Dedifferentiated amniotic fluid mesenchymal stem cell (primary cell): ENCODE measurements at regions not wholly inside any gene's neighbourhood (a gene's known extent, or its start where the extent isn't known, plus 50 kb on each side); places are given as distances from the start of the nearest gene placed in this dataset.
"Not testable (repeated sequence)": the region's sequence is repeated elsewhere in the genome, so short reads cannot be mapped to it uniquely, and the experiment has no call there.

Experiments
- DNase-seq: peaks from one replicate; pipeline ENCODE4 v3.0.0-alpha.2; 2016; ENCODE audit errors: extremely low spot score

DNA sequence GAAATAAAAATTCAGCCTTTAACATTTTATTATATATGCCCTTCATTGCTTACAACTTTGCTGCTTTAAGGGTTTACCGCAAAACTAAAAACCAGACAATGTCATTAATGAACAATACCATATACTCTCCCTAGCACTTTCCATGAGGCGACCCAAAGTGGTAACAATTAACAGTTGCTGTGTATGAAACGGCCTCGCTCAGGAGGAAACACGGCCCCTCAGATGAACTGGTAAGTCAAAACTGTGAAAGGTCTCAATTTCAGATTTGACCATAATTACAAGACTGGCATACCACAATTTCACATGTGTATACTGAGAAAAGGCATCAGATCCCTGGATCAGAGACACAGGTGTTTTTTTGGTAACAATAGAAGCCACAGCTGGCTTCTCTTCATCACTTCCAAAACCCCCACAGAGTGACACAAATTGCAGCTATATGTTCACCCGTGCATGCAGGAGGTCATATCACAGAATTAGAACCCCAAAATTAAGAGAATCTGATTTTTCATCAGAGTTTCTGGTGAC lies 611.9 kb upstream of the ADAMTS5 start:
- DNase-seq, result no peak

DNA sequence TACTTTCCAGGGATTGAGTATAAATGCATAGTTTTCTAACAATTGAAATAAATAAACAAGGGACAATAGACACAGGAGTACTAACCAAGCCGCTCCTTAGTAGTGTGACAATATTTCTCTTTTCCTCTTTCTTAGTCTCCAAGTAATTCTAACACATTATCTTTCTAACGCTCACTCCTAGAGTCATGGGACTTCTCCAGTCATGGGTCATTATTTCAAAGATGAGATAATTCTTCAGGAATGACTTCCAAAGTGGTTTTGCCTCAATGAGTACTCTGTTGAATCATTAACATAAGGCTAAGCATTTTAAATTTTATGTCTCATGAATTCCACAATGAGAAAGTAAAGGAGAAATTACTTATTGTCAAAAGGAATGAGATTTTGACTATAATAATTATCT lies 605.8 kb upstream of the ADAMTS5 start:
- peak; percentile 90 for DNase-seq

DNA sequence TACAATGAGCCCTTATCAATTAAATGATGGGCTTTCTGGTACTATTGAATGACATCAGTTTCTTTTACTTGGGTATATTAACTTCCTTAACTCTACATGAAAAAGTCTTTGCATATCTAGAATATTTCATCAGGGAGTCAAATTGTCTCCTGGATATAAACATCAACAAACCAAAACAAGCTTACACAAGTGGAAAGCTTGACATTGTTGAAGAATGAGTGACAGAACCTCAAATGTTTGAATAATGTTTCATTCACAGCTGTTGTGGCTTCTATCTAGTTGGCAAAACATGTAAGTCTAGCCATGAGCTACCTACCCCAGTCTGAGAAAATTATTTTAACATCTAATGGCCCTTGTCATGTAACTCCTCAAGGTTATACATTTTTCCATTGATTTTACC lies 604.8 kb upstream of the ADAMTS5 start:
- DNase-seq, result peak; percentile 86

DNA sequence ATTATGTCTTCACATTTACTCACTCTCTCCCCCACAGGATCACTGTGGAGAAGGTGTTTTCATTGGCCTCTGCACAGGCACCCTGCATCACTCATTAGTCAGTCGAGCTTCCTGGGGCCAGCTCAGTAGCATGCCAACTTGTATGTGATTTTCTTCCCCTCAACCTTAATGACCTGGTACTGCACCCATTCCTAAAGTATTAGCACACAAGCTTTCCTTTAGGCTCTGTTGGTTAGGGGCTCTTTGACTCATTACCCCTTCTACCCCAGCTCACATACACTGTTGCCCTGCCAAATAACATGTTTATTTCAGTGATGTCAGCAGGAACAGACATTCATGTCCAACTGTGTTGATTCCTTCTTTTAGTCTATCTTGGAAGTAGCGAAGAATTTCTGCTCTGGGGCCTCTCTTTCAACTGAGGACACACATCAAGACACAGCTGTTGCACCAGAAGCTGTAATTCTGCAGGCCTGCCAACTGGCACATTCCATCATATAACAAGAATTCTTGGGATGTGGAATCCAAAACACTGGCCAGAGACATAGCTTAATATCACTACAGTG lies 603.5 kb upstream of the ADAMTS5 start:
- peak; percentile 96 for DNase-seq

DNA sequence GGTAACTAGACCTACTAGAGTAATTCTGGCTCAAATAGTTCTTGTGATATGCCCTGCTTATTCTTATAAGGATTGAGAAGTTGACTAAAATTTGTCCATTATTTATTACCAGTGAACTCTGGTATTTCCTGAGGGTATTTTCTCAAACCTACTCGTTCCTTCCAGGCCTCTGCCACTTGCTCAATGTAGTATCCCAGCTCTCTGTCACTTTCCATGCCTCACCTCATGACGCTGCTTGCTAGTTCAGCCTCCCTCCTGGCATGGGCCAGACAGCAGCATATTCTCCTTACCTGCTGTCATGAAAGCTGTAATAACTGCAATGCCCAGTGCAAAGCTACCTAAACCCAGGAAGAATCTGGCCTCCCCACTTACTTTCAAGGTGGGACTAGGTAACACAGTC lies 602.9 kb upstream of the ADAMTS5 start:
- no peak for DNase-seq

DNA sequence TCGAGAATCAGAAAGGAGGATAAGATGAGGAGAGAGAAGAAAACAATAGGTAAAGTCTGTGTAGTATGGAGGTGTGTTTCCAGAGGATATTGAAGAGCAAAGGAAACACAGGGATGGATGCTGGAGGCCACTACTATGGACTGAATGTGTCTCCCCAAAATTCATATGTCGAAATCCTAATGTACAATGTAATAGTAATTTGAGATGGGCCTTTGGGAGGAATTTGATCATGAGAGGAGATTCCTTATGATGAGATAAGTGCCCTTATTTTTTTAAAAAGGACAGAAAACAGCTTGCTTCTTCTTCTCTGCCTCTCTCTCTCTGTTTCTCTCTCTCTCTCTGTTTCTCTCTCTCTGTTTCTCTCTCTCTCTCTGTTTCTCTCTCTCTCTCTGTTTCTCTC lies 602.2 kb upstream of the ADAMTS5 start:
- peak; percentile 26 for DNase-seq

DNA sequence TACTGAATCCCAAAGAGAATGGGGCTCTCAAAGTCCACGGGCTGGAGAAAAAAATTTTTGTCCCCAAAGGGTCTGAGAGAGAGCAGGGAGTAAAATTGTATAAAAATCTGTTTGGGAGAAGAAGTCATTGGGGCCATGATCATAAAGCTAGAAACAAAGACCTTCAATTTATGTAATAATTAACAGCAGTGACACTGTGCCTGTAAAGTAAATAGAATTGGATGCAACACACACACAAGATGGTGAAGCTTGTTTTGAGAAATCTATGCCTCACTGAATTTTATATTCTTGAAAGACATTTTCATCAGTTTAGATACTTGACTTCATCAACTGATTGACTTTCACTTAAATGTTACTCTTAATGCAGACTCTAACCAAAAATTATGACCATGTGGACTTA lies 600.5 kb upstream of the ADAMTS5 start:
- no peak for DNase-seq

DNA sequence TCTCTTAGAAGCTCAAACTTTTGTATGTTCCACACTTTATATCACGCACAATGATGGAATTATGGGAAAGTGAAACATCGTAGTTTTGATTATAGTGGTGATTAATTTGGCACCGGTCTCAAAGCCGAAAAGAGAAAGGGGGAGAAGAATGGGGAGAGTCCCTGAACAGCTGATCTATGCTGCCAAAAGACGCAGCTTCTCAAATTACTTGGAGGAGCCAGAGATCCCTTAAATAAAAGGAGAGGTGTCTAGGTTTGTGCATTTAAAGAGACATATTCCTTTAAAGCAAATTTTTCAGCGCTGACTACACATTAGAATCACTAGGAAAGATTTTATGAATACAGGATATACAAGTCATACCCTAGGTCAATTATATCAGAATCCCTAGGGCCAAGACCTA lies 599.6 kb upstream of the ADAMTS5 start:
- DNase-seq, result no peak

DNA sequence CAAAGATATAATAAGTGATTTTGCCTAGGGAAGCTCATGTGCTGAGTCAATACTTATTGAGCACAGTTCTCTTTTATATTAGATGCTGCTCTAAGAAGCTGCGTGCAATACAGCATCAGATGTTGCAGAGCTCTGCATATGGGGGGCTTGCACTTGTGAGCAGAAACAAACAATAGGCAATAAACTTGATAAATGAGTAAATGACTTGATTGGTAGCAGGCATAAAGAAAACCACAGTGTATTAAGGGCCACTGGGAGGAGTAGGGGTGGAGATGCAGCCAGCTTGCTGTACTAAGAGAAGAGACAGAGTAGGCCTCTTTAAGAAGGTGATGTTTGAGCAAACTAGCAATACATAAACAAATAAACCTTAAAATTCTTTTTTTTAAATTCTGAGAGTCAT lies 598.5 kb upstream of the ADAMTS5 start:
- no peak for DNase-seq

DNA sequence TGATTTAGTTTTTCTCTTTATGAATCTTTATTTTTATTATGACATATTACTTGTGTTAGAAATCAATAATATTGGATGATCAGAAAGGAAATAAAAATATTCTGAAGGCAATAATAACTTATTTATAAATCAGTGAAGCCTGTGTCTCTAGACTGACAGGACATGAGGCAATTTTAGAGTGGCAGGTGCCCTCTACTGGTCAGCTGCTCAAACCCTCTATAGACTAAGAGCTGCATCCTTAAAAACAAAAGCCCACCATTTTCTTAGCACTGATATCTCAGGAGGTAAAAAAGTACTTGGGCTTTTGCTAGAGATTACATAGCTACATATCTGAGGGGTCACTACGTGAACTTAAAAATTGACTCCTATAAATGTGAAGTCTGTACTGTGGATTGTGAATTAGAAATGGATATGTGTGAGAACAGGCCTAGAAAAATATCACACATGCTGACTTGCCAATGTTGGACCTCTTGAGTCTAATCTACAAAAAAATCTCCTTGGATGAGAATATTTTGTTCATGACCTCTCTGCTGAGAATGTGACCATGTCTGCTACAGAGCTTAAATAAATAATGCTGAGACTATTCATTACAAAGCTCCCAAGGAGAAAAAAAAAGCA lies 597.9 kb upstream of the ADAMTS5 start:
- peak; percentile 46 for DNase-seq

DNA sequence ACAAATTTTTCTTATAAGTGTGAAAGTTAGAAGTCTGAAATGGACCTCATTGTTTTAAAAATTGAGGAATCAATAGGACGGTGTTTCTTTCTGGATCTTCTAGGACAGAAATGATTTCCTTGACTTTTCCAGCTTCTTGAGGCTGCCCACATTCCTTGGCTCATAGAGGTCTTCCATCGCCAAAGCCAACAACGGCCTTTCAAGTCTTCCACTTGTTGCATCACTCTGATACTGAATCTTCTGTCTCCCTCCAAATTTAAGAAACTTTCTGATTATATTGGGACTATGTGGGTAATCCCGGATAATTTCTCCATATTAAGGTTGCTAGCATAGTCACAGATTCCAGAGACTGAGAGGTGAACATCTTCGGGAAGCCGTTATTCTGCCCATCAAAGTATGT lies 595.4 kb upstream of the ADAMTS5 start:
- DNase-seq, result no peak

DNA sequence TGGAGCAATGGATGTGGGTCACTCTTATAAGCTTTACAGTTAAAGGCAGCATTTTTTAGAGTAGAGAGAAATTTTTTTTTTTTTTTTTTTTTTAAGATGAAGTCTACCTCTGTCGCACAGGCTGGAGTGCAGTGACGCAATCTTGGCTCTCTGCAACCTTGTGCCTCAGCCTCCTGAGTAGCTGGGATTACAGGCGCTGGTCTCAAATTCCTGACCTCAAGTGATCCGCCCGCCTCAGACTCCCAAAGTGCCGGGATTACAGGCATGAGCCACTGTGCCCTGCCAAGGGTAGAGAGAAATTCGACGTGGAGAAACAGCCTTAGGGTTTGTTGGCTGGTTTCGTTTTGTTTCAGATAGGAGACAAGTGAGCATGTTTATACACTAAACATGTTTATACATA lies 594.2 kb upstream of the ADAMTS5 start:
- DNase-seq, result no peak

DNA sequence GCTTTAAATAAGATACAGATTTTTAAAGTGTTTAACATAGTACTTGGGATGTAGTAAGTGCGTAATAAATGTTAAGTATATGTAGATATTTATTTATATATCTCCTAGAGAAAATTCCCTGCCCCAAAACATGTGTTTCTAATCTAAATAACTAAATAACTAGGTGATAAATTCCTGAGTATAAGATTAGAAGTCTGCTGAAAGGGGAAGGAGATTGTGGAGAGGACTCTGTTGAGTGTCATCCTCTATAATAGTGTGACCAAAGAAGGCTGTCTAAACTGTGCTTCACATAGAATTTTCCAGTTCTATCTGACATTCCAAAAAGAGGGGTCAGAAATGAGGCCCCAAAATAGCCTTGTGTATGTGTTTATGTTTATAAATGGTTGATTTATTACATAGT lies 590.5 kb upstream of the ADAMTS5 start:
- no peak for DNase-seq

DNA sequence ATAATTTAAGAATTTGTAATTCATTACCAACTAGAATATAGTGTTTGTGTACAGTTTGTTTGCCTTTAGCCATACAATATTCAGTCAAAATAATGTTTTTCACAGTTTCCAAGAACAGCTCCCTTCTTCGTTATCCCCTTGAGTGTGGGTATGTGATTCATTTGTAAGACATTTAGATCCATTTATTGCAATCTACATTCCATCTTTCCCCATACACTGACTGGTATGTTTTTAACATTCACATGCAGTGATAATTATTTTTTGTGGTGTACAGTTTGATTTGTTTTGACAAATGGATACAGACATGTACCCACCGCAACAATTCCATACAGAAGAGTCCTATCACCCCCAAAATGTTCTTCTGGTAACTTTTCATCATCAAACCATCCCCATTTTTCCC lies 589.1 kb upstream of the ADAMTS5 start:
- DNase-seq, result no peak

DNA sequence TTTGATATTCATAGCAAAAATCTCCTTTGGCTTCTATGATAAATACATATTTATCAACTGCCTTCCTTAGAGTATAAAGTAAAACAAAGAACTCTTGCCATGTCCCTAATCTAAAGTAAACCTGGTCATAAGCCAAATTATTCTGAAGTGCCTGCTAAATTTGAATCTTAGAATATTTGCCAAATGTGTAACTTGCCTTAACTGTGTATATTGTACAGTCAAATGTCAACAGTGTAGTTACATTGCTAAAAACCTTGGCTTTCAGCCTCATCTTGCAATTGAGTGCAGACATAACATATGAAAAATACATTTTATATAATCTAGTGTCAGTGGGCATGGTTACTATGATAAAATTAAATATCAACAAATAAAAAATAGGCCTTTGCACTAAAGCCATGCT lies 583.4 kb upstream of the ADAMTS5 start:
- no peak for DNase-seq

DNA sequence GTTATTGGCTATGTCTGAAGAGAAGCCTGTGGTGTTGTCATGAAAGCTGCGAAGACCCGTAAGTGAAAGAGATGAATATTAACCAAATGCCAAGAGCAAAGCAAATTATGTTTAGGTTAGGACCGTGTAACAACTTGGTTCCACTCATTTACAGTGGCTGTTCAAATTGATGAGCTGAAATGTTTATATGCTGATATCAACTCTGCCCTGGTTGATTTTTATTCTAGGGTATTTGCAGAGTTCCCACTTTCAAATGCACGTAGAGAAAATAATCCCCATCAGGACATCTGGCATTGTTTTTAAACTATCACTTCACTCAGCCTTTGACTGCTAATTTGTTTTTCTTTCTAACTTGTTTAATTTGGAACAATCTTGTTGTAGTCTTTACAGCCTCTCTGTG lies 581.6 kb upstream of the ADAMTS5 start:
- no peak for DNase-seq

DNA sequence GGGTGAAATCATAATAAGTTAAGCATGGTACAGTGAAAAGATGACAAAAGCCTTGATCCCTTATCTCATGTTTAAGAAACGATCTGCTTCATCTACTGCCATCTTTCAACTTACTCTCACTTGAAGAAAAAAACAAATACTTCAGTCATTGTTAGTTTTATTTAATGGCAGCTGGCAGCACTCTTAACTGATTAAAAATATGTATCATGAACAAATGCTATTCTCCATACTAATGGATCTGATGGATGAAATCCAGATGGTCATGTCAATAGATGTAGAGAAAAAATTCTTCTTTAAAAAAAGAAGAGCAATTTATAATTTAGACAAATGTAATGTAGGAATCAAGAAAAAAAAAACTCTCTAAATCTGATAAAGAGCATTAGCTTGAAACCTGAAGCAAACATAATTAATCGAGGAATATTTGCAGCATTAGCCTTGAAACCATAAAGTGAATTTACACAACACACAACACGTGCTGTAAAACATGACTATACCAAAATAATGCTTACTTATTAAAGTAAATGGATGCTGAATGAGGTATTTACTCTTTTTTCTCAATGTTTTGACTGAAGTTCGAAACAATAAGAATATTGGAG lies 579.0 kb upstream of the ADAMTS5 start:
- DNase-seq, result no peak

DNA sequence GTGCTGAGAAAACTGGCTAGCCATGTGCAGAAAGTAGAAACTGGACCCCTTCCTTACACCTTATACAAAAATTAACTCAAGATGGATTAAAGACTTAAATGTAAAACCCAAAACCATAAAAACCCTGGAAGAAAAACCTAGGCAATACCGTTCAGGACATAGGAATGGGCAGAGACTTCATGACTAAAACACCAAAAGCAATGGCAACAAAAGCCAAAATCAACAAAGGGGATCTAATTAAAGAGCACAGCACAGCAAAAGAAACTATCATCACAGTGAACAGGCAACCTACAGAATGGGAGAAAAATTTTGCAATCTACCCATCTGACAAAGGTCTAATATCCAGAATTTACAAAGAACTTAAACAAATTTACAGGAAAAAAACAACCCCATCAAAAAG lies 575.2 kb upstream of the ADAMTS5 start:
- DNase-seq, result not testable (repeated sequence)

DNA sequence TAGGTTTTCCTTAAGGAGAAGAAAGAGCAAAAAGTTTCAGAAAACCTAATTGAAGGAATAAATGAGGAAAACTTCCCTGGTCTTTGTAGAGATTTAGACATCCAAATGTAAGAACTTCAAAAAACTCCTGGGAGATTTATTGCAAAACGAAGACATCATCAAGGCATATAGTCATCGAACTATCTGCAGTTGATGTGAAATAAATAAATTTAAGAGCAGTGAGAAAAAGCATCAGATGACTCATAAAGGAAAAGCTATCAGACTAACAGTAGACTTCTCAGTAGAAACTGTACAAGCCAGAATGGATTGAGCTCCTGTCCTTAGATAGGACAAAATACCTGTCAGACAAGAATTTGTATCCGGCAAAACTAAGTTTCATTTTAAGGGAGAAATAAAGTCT lies 569.4 kb upstream of the ADAMTS5 start:
- no peak for DNase-seq

DNA sequence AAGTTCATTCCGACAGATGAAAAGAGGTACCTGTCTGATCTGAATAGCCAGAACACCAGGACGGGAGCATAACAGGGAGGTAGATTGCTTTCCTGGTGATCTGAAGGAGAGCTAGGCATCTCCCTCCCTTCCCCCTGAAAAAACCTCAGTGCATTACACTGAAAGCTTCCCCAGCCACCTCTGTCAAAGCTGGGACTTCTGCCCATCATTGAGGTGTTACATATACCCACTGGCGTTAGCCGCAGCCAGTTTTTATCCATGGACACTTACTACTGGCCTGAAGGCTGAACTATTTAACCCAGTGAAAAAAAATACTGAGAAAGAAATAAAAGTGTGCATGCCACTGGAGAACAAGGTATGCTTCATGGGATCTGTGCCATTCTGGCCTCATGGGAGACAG lies 568.3 kb upstream of the ADAMTS5 start:
- DNase-seq, result no peak

DNA sequence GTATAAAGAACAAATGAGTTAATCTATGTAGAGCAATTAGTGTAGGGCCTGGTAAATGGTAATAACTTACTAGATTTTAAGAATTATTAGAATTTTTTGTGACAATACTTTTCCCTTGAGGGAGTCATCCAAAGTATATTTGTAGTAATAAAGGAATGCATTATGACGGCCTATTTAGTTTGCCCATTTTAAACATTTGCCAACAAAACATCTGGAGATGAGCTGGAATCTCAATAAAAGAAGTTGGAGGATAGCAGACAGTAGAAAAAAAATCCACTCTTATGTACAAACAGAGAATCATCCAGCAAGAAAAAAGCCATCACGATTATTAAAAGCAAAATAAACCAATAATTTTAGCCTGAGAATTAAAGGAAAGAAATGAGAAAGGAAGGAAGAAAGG lies 567.3 kb upstream of the ADAMTS5 start:
- no peak for DNase-seq

DNA sequence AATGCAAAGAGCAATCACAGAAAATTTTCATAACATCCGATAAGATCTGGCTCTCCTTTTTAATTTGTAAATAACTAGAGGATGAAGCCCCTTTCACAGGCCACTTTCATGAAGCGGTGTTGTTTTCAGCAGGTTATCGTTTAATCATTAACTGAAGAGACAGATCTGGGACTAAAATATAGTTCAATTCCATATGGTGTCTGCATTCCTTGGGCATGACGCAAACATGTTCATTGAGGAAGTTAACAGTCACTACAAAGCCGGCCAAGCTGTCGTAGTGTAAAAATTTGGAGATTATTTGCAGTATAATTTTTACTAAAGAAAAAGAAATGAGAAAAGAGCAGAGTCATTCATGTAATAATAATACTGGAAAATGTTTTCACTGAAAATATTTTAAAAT lies 565.2 kb upstream of the ADAMTS5 start:
- DNase-seq, result no peak

DNA sequence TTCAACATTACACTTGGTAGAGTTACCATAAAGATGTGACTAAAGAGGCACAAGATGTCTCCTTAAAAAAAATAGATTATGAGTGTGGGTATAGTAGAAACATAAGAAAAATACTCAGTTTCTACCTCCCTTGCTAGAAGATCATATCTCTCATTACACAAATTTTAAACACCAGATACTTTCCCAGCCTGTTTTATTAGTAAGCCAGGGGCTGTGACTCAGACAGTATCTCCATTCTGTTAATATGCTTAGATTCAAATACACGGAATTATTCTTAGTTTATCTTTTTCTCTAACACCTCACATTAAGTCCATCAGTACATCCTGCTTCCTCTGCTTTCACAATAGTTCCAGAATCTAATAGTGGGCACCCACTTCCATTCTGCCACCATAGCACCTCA lies 561.8 kb upstream of the ADAMTS5 start:
- no peak for DNase-seq

DNA sequence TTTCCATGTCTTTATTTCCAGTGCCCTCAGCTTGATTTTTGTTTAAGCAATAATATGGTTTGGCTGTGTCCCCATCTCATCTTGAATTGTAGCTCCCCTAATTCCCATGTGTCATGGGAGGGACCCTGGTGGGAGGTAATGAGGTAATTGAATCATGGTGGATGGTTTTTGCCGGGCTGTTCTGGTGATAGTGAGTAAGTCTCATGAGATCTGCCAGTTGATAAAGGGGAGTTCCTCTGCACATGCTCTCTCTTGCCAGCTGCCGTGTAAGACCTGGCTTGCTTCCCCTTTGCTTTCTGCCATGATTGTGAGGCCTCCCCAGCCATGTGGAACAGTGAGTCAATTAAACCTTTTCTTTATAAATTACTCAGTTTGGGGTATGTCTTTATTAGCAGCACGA lies 559.6 kb upstream of the ADAMTS5 start:
- DNase-seq, result no peak
